AG04449 (cell line): ENCODE measurements at regions not wholly inside any gene's neighbourhood (a gene's known extent, or its start where the extent isn't known, plus 50 kb on each side); places are given as distances from the start of the nearest gene placed in this dataset.

Experiments used
- CTCF ChIA-PET: fragments of 350-600 bp; formaldehyde crosslinking; extraction: SDS; loops from one replicate; lab custom pipeline; 2021; ENCODE audit warnings: antibody characterized with exemption; lab: Yijun Ruan, JAX
- POLR2A ChIA-PET: fragments of 400-600, 350-600 bp; formaldehyde crosslinking; extraction: SDS; loops from one replicate; lab custom pipeline; 2020; ENCODE audit warnings: antibody characterized with exemption, inconsistent platforms; lab: Yijun Ruan, JAX
- DNase-seq: peaks from one replicate; pipeline ENCODE4 v3.0.0-alpha.2; 2010; ENCODE audit warnings: low read depth, low spot score
- H3K4me3 ChIP-seq: 2 replicates; pipeline ENCODE4 v1.5.1; 2011; ENCODE audit warnings: low read depth, mild to moderate bottlenecking, control low read depth, low read length
- TF ChIP-seq, protein P1 (sequence below): IDR thresholded peaks from one replicate; pipeline ENCODE4 v1.5.1; 2011; ENCODE audit warnings: mild to moderate bottlenecking, moderate library complexity, low read length, control low read depth, inconsistent platforms; ENCODE audit not compliant: insufficient read depth; ENCODE audit errors: missing control alignments

DNA sequence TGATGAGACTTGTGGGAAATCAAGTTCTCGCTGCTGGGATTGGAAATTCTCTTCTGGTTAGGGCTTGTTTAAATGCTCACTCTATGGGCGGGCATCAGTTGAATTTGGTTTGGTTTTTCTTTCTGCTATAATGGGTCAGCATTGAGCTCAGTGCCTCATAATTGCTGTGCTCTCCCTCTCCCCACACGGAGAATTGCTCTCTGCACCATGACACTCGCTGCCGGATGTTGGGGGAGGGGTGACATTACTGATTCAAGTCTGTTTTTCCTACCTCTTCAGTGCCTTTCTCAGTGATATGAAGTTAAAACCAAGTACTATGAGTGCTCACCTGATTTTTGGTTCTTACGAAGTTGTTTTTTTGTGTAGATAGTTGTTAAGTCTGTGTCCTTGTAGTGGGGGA is 599.6 kb downstream of the EPM2A start:
- ChIA-PET CTCF (interaction anchor here (1.6 to 1.7 kb wide), 2 partner anchors 33 to 552 kb away, joined by 4 to 8 read pairs; no protein-coding TSS in a partner anchor), POLR2A (no interaction called here)
- TF ChIP-seq, protein P1, sequence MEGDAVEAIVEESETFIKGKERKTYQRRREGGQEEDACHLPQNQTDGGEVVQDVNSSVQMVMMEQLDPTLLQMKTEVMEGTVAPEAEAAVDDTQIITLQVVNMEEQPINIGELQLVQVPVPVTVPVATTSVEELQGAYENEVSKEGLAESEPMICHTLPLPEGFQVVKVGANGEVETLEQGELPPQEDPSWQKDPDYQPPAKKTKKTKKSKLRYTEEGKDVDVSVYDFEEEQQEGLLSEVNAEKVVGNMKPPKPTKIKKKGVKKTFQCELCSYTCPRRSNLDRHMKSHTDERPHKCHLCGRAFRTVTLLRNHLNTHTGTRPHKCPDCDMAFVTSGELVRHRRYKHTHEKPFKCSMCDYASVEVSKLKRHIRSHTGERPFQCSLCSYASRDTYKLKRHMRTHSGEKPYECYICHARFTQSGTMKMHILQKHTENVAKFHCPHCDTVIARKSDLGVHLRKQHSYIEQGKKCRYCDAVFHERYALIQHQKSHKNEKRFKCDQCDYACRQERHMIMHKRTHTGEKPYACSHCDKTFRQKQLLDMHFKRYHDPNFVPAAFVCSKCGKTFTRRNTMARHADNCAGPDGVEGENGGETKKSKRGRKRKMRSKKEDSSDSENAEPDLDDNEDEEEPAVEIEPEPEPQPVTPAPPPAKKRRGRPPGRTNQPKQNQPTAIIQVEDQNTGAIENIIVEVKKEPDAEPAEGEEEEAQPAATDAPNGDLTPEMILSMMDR = no peak
- DNase-seq = no peak
- no peak overlapping the region for H3K4me3 ChIP-seq

DNA sequence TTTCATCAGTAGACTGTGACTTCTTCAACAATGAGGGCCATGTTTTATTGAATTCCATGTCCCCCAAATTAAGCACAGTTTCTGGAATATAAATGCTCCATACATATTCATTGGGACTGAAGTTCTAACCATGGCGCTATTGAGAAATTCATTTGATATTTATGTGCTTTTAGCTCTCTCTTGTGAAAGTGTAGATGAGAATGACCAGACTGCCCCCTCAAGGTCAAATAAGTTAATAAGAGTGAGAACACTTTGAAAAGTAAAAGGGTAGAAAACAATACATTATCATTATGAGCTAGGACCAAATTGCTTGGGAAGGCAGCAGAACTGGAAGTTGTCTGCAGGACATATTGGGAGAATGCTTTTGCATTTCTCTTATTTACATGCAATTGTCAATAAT is 597.9 kb downstream of the EPM2A start:
- POLR2A ChIA-PET = no interaction called here
- CTCF ChIA-PET = interaction anchor here (0.5 to 1.2 kb wide), 9 partner anchors 9 to 656 kb away, joined by 3 to 11 read pairs (median 3); no protein-coding TSS in a partner anchor
- TF ChIP-seq, protein P1 = no peak
- no peak for DNase-seq
- no peak overlapping the region for H3K4me3 ChIP-seq

DNA sequence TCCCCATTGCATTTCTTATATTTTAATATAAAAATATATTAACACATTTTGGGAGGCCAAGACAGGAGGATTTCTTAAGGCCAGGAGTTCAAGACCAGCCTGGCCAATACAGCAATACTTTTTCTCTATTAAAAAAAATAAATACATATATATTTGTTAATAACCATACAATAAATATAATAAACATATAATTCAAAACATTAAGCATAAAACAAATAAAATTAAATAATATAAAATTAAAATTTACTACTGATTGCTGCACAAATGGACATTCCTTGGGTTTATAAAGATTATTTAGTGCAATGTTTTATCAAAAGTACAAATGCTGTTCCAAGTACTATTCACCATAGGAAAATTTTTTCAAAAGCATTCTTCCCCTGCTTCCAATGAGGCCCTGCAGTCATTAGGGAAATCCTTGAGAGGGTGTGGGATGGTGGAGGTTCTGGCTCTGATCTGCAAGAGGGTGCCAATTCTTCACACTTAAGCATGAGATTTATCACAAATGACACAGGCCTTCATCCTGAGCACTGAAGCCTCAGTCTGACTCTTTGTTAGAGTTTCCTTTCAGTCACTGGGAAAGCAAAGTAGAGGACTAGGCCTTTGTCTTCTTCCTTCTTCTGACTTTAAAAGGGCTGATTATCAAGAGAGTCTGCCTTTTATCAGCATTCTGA is 596.7 kb downstream of the EPM2A start:
- H3K4me3 ChIP-seq = no peak overlapping the region
- TF ChIP-seq, protein P1 = no peak
- DNase-seq = no peak
- ChIA-PET POLR2A (no interaction called here), CTCF (interaction anchor here (1.8 kb wide), 1 partner anchor 10 kb away, joined by 4 read pairs; no protein-coding TSS in a partner anchor)

DNA sequence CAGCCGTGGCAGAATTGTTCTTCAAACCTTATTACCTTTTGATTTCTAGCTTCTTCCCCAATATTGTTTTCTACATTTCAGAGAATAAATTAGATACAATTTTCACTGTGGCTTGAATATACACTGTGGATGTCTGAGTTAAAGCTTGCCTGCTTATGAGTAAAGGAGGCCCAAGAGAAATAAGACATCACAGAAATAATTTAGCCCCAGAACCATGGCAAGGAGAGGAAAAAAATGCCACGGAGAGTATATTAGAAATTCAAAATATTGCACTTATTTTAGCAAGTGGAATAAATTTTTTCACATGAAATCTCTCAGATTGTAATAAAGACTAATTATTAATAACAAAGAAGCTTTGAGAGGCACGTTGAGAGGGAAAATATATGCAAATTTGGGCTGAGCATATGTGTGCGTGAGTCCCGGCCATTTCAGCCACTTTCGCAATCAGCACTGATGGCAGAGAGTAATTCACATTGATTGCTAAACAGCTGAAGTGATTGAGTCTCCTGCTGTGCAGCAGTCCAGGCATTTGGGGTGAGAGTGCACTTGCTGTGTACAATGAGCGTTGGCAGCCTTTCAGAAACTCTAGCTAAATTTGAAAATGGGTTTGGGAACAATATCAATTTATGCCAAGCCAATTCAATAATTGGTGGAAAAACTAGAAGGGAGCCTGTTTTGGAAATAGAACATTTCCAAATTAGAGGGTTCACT is 596.0 kb downstream of the EPM2A start:
- no peak overlapping the region for H3K4me3 ChIP-seq
- TF ChIP-seq, protein P1 = no peak
- no peak for DNase-seq
- ChIA-PET POLR2A (no interaction called here), CTCF (interaction anchor here (1.8 kb wide), 1 partner anchor 10 kb away, joined by 4 read pairs; no protein-coding TSS in a partner anchor)

DNA sequence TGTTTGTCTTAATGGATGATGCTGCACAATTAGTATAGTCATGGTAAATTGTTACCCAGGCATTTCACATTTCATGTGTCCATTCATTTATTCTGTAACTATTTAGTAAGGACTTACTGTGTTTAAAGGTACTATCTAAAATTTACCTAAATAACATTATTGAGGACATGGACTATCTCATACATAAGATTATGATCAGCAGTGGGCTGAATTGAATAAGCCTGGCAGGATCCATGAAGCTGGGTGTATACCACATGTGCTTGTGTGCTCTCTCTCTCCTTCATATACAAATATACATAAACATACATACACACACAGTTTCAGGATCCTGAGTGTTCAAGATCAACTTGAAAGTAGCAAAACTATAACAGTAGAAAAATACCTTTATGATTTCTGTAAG is 595.4 kb downstream of the EPM2A start:
- no peak overlapping the region for H3K4me3 ChIP-seq
- TF ChIP-seq, protein P1 = no peak
- no peak for DNase-seq
- ChIA-PET POLR2A (no interaction called here), CTCF (interaction anchor here (1.8 kb wide), 1 partner anchor 11 kb away, joined by 4 read pairs; no protein-coding TSS in a partner anchor)

DNA sequence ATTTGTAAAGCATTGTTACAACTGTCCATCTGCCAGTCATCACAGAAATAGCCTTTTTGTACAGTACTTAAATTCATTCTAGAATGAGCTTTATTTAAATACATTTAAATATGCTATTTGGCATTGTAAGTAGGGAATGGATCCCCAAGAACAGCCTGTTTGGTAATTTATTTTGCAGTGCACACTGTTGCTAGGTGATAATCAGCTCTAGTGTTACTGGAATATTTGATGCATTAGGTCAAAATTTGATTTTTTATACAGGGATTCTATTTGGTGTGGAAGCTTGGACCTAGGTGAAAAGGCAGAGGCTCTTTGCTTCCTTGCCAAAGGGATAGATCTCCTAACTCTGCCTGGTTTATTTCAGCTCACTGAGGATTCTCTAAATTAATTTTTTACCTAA is 593.7 kb downstream of the EPM2A start:
- no peak for DNase-seq
- no peak overlapping the region for H3K4me3 ChIP-seq
- TF ChIP-seq, protein P1 = no peak
- CTCF ChIA-PET = interaction anchor here (0.8 to 1.8 kb wide), 2 partner anchors 44 to 556 kb away, joined by 3 to 6 read pairs; no protein-coding TSS in a partner anchor
- POLR2A ChIA-PET = no interaction called here
